GM21737 (cell line): ENCODE measurements at regions not wholly inside any gene's neighbourhood (a gene's known extent, or its start where the extent isn't known, plus 50 kb on each side); places are given as distances from the start of the nearest gene placed in this dataset.

Experiments
- ATAC-seq: cut with Tn5 transposase; IDR thresholded peaks from one replicate; pipeline ENCODE4 v1.9.1; 2021; ENCODE audit warnings: mild to moderate bottlenecking, moderate library complexity; ENCODE audit not compliant: unreplicated experiment

DNA sequence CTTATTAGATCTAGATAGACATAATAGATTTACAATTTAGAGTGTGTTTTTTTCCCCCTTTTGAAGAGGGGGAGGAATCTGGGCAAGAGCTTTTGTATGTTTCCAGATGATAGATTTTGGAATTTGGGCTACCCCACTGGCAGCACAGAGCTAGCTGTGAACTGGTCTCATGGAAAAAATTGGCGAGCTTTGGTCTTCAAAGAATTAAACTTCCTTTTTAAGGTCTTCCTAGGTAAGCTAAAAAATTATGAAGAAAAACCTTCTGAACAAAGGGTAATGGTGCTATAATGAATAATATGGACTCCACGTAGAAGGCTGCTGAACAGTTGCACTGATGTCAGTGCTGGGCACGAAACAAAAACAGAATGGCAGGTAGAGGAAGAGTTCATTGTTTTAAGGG, 109.3 kb downstream of the ZIC5 start:
- ATAC-seq, result no peak

DNA sequence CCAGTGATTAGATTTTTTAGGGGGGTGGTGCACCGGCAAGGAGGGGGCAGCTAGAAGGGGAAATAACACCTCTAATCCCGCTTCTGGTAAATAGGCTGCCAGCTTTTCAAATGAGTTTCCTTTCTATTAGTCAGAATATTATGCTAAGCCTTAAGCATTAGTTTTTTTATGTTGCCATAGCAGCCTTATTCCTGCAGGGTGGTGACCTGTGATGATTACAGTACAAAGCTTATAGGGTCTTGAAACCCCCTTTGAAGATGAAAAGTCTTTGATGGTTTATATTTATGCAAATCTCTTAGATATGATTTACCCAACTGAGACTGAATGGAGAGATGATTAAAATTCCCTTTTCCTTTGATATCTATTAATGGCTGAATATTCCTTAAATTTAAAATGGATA, 109.8 kb downstream of the ZIC5 start:
- ATAC-seq, result no peak

DNA sequence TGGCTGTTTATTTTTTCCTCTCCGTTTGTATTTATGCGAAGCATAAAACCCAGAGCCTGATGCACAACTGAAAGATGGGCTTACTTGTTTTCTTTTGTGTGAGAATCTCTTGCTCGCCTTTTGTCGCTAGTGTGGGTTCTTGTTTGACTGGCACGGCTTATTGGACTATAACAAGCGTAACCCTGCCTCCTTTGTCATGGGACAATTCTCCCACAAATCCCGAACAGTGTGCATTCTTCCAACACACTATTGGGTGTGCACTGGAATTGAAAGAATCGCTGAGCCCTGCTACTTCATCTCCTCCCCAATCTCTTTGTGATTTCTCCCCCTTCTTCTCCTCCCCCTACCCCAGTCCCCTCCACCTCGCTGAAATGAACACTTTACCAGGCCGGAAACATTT, 110.8 kb downstream of the ZIC5 start:
- no peak for ATAC-seq

DNA sequence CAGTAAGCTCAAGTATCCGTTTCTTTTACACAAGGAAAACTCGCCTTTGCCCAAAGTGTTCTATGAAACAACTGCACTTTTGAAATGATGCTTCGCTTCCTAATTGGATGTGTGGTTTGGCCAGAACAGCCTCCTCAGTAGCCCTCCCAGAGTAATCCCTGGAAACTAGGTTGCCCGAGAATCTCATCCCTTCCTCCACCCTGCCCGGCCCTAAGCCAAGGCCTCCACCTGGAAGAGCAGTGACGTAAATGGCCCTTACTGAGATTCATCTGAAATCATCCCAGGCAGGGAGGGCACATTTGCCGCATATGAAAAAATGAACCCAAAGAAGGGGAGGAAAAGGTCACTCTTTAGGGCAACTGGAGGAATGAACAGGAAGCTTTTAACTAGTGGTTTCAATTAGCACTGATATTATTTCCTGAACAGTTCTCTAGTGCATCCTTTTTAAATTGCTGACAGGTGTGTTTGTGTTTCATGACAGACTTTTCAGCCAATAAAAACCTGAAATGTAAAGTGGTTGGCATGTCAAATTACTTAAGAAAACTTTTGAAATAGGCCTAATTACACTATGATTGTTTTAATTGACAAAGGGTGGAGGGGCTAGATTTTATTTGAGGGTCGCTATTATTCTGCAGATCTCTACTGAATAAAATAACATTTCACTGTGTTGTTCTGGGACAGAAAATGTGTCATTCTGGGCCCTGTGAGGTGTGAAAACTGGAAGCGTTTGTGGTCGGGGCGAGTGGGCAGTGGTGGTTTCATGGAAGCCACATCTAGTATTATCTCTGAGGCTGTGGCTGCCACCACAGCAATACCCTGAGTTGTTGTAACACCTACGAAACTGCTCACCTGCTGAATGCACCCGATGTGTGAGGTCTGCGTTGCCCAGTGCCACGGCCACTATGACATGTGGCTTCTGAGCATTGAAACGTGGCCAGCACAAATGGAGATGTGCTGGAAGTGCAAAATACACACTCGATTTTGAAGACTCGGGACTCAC, 112.1 kb downstream of the ZIC5 start:
- ATAC-seq, result peak; percentile 62

DNA sequence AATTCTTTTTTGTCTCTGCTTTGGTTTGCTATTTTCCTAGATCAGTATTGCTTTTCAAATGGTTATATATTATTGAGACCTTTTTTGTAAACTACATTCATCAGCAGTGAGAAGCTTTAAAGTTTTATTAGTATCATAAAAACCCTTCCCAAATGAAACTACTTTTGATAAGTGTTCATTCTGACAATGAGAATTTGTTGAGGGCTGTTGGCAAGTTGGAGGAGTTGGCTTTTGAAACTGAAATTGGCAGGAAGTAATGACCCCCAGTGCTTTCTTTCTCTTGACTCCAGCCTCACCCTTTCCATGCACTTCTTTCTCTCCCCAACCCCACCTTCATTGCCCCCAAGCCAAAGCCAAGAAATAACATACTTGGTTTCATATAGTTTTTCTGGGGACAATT, 113.8 kb downstream of the ZIC5 start:
- no peak for ATAC-seq

DNA sequence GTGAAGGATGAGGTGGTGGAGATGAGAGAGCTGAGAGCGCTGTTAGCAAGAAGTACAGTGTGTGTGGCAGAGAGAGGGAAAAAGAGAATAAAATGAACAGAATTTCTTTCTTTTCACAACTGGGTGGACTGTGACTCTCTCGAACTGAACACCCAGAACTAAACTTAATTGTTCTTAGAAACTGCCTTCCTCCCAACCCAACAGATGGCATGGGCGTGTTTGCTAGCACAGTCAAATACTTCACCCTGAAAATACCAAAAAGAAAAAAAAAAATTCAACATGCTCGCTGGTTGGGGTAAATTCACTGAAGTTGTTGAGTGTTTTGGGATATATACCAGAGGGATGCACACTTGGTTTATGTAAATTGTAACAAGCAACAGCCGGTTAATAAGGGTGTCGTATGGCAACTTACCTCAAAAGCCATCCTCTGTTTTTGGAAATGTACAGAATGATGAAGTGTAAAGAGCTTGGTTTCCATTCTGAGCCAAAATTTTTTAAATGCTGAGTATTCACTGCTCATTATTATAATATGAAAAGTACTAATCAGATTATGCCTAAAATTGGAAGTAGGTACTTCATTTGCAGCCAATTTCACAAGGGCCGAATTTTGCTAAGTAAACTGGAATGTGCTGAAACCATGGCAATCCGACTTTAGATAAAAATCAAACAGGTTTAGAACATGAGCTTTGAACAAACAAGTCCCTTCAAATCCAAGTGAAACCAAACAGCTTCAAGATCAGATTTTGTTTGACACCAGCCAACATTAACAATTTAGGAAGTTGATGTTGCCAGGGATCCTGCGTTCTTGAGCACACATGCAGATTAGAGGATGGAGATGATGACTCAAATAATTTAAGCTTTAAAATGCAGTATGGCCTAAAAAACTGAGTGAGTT, 115.8 kb downstream of the ZIC5 start:
- ATAC-seq, result no peak

DNA sequence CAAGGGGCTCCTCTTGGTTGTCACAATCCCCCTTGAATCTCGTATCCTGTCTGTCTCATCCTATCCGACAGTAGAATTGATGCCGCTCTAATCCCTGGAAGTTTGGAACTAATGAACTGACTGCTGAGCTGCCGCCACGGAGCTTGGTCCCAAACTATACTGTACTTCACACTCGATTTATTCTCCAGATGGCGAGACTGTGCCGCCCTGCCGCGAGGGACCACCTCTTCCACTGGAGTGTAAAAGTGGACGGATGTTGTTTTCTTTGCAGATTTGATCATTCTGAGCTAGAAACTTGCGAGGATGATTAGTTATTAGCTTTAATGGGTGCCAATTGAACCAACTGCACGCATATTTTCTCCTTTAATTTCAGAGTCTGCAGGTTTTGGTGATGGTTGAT, 117.2 kb downstream of the ZIC5 start:
- ATAC-seq, result no peak

DNA sequence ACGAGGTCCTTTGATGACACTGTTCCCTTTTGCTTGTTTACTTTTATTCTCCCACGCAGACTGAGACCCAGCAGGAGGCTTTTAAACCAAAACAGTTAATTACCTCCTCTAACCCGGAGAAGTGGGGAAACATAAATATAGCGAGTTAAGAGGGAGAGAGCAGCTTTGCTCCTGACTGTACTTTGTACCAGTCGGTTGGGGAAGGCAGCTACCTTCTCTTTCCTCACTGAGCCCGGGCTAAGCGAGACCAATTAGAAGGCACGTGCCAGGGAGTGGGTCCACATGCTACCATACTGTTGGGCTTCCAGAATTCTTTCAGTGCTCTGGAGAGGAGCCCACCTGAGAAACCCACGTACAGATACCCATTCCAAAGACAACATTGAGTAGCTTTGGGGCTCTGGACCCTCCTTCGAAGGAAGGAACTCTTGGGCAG, 124.2 kb downstream of the ZIC5 start:
- no peak for ATAC-seq

DNA sequence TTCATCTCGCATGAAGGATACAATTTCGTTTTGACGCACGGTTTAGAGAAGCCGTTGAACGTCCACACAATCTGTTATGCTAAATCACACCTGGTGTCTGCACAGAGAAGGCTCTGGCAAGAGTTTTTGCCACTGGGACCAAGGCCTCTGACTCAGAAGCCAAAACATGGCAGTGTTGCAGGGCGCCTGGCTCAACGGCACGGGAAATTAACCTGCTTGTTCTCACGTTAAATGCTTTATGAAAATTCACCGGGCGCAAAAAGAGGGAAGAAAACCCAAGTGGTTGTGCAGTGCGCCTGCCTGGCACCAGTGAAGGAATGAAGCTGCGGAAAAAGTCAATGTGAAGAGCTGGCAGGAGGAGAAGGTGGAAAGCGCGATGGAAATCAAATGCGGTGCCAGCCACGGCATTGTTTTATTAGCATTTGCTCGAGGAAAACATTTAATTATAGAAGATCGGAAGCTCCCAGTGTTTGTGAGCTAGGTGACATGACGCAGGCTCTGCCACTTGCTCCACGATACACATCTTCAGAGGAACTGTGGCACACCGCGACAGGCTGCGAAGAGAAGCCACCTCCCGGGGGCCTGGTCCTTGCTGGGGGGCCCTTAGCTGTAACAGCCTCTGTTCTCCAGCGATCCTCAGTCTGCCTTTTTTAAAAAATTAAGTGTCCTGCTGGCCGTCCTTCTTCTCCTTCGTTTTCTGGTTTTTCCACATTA, 126.2 kb downstream of the ZIC5 start:
- ATAC-seq, result no peak

DNA sequence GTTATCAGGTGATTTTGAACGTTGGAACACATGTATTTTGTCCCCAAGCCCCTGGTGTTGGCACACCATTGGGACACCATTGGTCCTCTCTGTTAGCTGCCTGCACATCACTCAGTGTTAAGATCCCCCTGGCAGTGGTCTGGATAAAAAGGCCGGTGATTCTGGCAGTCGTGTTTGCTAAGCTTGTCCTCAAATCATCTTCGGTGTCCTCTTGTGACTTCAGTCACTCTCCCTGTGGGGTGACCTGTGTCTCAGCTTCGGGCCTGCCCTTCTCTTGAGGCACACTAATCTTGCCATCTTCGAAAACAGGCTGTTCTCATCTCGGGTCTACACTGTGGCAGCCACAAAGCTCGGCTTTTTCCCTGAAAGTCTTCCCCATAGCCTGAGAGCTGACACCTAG, 127.1 kb downstream of the ZIC5 start:
- ATAC-seq, result no peak

DNA sequence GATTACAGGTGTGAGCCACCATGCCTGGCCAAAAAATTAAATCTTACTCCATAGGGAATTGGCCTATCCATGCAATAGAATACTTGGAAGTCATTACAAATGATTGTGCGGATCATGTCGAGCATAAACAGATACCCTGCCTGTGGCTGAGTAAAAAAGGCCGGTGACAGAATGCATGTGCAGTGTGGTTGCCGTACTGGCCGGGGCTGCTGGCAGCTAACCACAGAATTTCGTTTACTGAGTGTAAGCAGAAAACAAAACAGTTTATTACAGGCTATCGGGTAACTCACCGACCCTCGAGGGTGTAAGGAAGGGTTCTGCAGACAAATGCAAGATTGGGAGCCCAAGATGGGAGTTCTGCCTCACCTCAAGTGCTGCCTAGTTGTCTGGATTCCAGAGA, 127.7 kb downstream of the ZIC5 start:
- ATAC-seq, result no peak

DNA sequence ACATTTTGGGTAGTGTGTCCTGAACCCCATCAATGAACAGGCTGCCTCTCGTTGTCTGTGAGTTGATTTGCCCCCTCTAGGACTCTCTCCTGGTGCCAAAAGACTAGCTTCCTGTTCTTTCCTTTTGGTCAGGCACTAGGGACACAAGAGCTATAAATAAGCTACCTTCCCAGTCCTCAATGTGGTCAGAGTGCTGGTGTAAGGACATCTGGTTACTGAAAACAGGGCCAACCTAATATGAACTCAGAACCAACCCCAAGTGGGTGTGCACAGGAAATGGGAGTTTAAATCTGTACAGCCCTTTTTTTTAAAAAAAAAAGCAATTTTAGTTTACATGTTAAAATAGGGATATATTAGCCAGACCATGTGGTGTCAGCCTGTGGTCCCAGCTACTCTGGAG, 129.2 kb downstream of the ZIC5 start:
- ATAC-seq, result no peak

DNA sequence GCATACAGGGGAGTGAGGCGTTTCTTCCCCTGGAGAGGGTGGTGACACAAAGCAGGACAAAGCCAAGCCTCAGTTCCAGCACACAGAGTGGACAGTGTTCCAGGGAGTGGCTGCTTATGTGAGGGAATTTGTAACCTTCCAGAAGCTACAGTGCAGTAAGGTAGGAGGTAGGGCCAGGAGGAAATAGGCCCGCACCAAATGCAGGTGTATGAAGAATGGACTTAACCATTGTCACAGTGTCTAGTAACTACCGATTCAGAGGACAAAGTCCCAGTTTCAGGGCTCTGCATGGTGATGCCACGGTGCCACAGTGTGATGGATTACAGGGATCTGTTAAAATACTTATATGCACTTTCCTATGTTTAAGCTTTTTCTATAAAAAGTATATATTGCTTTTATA, 135.3 kb downstream of the ZIC5 start:
- no peak for ATAC-seq

DNA sequence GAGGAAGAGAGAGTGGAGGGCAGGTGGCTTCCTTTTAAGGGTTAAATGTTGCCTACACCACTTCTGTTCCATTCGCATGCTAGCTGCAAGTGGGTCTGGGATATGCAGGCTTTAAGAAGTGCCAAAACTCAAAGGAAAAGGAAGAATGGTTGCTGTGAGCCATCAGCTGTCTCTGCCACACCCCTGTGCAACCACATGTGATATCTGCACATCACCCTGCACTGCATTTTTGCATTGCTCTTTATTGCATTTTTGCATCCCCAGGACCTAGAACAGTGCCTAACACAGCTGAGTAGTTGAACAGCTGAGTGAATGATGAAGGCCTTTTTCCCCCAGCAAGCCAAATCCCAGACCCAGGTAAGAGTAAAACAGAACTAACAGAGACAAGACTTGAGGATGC, 136.1 kb downstream of the ZIC5 start:
- no peak for ATAC-seq

DNA sequence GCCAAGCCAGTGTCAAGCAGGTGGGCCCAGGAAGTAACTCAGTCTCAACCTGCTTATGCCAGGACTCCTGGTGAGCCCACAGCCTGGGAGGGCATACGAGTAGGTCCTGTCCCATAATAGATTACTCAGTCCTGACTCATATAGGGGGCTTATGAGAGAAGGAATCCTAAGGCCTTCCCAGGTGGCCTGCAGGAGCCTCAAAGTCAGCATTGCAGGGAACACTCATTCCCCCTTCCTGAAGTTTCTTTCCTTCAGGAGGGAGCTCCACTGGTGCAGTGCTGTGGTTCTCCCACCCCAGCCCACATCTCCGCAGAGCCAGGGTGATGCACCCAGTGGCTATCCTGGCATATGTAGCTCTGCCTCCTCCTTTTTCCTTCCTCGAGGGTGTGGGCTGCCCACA, 137.3 kb downstream of the ZIC5 start:
- no peak for ATAC-seq

DNA sequence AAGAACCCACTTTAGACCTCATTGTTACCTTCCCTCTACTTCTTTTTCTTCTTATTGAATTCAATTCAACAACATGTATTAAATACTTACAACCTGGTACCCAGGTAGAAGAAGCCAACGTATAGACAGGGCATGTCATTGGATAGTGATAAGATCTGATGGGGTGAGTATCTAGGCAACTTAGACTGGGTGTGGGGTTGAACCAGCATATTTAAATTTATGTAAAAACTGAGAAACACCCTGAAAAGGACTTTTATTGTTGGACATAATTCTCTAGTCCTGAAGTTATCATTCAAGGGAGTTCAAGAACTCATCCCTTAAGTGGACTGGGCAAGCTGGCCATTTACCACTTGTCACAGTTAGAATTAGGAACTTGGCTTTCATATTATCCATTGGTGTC, 139.2 kb downstream of the ZIC5 start:
- no peak for ATAC-seq

DNA sequence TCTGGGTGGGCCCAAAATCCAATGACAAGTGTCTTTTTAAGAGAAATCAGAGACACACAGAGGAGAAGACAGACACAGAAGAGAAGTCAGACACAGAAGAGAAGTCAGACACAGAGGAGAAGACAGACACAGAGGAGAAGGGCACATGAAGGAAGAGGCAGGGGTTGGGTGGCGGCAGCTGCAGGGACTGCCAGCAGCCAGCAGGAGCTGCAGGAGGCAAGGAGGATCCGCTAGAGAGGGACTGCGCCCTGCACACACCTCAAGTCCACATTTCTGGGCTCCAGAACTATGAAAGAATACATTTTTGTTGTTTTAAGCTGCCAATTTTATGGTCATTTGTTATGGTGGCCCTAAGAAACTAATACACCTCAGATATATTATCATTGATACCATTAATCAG, 140.6 kb downstream of the ZIC5 start:
- ATAC-seq, result no peak

DNA sequence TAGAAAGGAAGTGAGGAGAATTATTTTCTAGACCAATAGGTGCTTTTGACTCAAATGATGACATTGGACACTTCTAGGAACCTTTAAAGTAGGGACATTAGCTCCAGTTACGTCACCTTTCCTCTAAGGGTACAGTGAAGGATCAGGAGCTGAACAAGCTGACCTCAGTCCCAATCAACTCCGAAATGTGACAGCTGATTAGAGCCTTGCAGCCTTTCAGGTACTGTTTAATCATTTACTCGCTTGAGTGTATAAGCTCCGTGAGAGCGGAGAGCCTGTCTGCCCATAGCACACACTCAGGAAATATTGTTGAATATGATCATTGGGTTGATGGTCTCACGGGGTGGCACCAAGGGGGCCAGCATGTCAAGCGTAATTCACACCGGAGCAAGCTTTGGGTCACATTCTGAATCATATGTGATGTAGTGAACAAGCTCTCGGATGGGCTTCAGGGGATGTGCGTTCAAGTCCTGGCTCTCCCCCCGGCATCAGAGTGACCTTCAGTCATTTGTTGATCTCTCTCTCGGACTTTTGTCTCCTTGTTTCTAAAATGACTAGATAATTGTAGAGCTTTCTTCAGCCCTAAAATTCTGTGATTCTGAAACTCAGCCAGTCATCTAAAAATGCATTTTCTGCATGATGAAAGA, 141.9 kb downstream of the ZIC5 start:
- no peak for ATAC-seq

DNA sequence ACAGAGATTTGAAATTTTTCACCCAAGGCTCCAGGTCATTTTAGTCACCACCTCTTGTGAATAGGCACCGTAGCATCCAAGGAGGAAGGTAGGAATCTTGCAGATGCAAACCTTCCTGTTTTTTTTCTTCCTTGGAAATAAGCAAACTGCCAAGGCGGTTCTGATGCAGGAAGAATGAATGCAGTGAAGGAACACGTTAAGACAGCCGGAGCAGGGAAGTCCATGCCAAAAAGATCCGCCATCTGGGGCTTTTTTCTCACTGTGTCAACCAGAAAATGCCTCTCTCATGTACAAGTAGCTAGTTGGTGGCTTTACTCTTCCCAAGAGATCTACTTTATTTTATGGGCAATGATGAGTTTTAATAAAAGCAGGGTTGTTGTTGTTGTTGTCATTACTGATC, 142.4 kb downstream of the ZIC5 start:
- no peak for ATAC-seq

DNA sequence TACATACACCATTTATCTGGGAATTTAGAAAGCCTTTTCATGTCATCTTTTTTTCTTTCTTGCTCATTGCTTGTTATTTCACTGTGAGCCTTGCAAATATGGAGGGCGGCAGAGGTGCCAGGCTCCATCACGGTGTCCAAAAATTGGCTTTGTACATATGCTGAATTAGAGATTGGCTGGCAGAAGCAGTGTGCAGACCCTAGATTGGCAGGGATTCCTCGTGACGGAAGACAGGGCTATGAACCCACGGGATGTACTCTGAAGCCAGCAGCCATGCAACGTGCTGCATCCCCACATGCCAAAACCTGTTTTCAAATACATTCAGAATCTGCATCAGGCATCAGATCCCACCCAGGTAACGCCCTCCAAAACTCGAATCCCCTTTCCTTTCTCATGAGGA, 142.8 kb downstream of the ZIC5 start:
- no peak for ATAC-seq

DNA sequence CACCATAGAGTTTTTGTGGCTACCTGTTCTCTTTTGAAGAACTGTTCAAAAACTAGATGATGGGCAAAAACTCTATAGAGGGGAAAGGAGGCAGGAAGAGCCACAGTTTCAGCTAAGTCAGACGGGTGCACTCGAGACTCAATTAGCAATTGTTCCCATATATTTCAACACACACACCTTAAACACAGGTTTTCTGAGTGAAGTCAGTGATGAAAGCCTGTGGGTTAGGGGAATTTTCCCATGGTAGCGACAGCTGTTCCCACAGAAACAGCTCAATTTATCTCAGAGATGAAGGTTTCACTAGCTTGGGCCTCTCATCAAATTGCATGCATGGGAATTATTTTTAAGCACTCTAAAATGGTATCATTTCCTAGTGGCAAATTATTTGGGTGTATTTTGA, 143.4 kb downstream of the ZIC5 start:
- ATAC-seq, result no peak
